Endothelial cell of umbilical vein (primary cell): ENCODE measurements at regions not wholly inside any gene's neighbourhood (a gene's known extent, or its start where the extent isn't known, plus 50 kb on each side); places are given as distances from the start of the nearest gene placed in this dataset.

Source experiments
- BruUV-seq: library from RNA; stranded (reverse); fragments of 400-500 nt; replicated peaks from 2 replicates; lab custom pipeline; 2021; lab: Mats Ljungman, UMichigan
- CTCF ChIA-PET: fragments of 300-600, 350-600 bp; sonication (Branson Sonifier 250); formaldehyde crosslinking; loops from one replicate; lab custom pipeline; 2021; ENCODE audit warnings: antibody characterized with exemption, inconsistent platforms; lab: Charles Lee
- POLR2A ChIA-PET: fragments of 300-600, 350-600 bp; sonication (Branson Sonifier 250); formaldehyde crosslinking; loops from one replicate; lab custom pipeline; 2021; ENCODE audit warnings: antibody characterized with exemption, inconsistent platforms; lab: Charles Lee
- DNase-seq: peaks from one replicate; pipeline ENCODE4 v3.0.0-alpha.2; 2011; ENCODE audit warnings: low read depth, low spot score
- FAIRE-seq: peaks from 2 replicates; lab custom pipeline; 2011; peaks lifted over from hg19 to GRCh38; lab: Jason Lieb, UNC
- H2AFZ ChIP-seq: 2 replicates; pipeline ENCODE4 v1.6.0; 2012; ENCODE audit warnings: low read depth, low read length, control low read depth, inconsistent platforms
- H3K27ac ChIP-seq: 2 replicates; pipeline ENCODE4 v1.5.1; 2011; ENCODE audit warnings: low read depth, mild to moderate bottlenecking, control low read depth, low read length, moderate library complexity; ENCODE audit not compliant: insufficient read depth
- H3K27me3 ChIP-seq, 2 experiments: 2 replicates each; pipeline versions ENCODE4 v1.6.0 to v1.6.1; 2011; ENCODE audit warnings: low read length in 2 of 2, mixed read lengths in 1 of 2; ENCODE audit not compliant: control insufficient read depth in 2 of 2, insufficient read depth in 2 of 2
- H3K36me3 ChIP-seq, 2 experiments: 2 replicates in 1 of 2; 3 replicates in 1 of 2; pipeline ENCODE4 v1.5.1; 2011; ENCODE audit warnings: low read length in 2 of 2, mild to moderate bottlenecking in 1 of 2, moderate library complexity in 1 of 2; ENCODE audit not compliant: control insufficient read depth in 2 of 2, insufficient read depth in 2 of 2; ENCODE audit errors: extremely low read depth in 1 of 2
- H3K4me1 ChIP-seq: 3 replicates; pipeline ENCODE4 v1.5.1; 2011; ENCODE audit warnings: mild to moderate bottlenecking, low read length; ENCODE audit not compliant: control insufficient read depth, insufficient read depth; ENCODE audit errors: extremely low read depth
- H3K4me2 ChIP-seq: 2 replicates; pipeline ENCODE4 v1.6.1; 2011; ENCODE audit warnings: low read length, control low read depth, mixed read lengths; ENCODE audit not compliant: insufficient read depth
- H3K4me3 ChIP-seq, 3 experiments: fragments of 200-600 bp in 1 of 3; sonication (generic), shearing (Covaris generic) in 1 of 3; replicated peaks in 1 of 3; 2 replicates each; pipeline ENCODE4 v1.5.1; 2011 to 2016; ENCODE audit warnings: control low read depth in 3 of 3, low read length in 3 of 3, mild to moderate bottlenecking in 2 of 3, inconsistent platforms in 1 of 3, low read depth in 1 of 3, moderate library complexity in 1 of 3; ENCODE audit not compliant: insufficient read depth in 1 of 3
- H3K79me2 ChIP-seq: 2 replicates; pipeline ENCODE4 v1.6.0; 2012; ENCODE audit warnings: low read length, inconsistent platforms; ENCODE audit not compliant: control insufficient read depth, insufficient read depth
- H3K9ac ChIP-seq: replicated peaks from 2 replicates; pipeline ENCODE3; 2011; ENCODE audit warnings: low read length, control low read depth; ENCODE audit not compliant: insufficient read depth; ENCODE audit errors: extremely low read depth
- H3K9me1 ChIP-seq: replicated peaks from 3 replicates; pipeline ENCODE4 v1.6.0; 2011; ENCODE audit warnings: mild to moderate bottlenecking, low read length; ENCODE audit not compliant: control insufficient read depth, insufficient read depth; ENCODE audit errors: extremely low read depth
- H3K9me3 ChIP-seq: replicated peaks from 2 replicates; pipeline ENCODE4 v1.5.1; 2012; ENCODE audit warnings: low read length, inconsistent platforms; ENCODE audit not compliant: control insufficient read depth, insufficient read depth
- H4K20me1 ChIP-seq: replicated peaks from 2 replicates; pipeline ENCODE3; 2011; ENCODE audit warnings: mild to moderate bottlenecking, low read length; ENCODE audit not compliant: control insufficient read depth, insufficient read depth; ENCODE audit errors: extremely low read depth
- EZH2 ChIP-seq: IDR thresholded peaks from 2 replicates; pipeline ENCODE4 v1.6.1; 2012; ENCODE audit warnings: borderline replicate concordance, low read depth, mild to moderate bottlenecking, moderate library complexity, low read length, inconsistent platforms; ENCODE audit not compliant: severe bottlenecking
- GATA2 ChIP-seq: IDR thresholded peaks from 2 replicates; pipeline ENCODE4 v1.7.0; 2011; ENCODE audit warnings: low read depth, mild to moderate bottlenecking, moderate library complexity, mixed read lengths, low read length; ENCODE audit not compliant: insufficient read length, insufficient read depth
- JUN ChIP-seq: IDR thresholded peaks from 2 replicates; pipeline ENCODE4 v1.6.1; 2011; ENCODE audit warnings: borderline replicate concordance, low read depth; ENCODE audit not compliant: insufficient read length, insufficient read depth
- MAX ChIP-seq: IDR thresholded peaks from 2 replicates; pipeline ENCODE4 v1.6.1; 2011; ENCODE audit not compliant: insufficient read depth, insufficient read length
- POLR2A ChIP-seq: IDR thresholded peaks from 2 replicates; pipeline ENCODE4 v1.6.1; 2012; ENCODE audit warnings: low read depth, mild to moderate bottlenecking, control low read depth, low read length
- POLR2AphosphoS5 ChIP-seq: IDR thresholded peaks from 2 replicates; pipeline ENCODE4 v1.6.1; 2012; ENCODE audit warnings: low read depth, mild to moderate bottlenecking, control low read depth, low read length, moderate library complexity; ENCODE audit not compliant: insufficient read depth
- dilution Hi-C: fragments of 300-500 bp; cut with MboI; formaldehyde crosslinking; loops from one replicate; pipeline ENCODE4 v1.15.0; 2019; ENCODE audit warnings: low sequenced_read_pairs; ENCODE audit not compliant: extremely low pct_ligation_motif_present
- intact Hi-C: fragments of 100-400 bp; cut with micrococcal nuclease; formaldehyde crosslinking; loops from one replicate; pipeline ENCODE4 v1.10.0; 2022
- TF ChIP-seq, protein P1 (sequence below), 2 donors: IDR thresholded peaks; 1 replicate in 1 of 2; 2 replicates in 1 of 2; pipeline ENCODE4 v1.5.1; 2011; ENCODE audit warnings: low read length in 2 of 2, mild to moderate bottlenecking in 2 of 2, moderate library complexity in 2 of 2, control low read depth in 1 of 2, inconsistent platforms in 1 of 2, low read depth in 1 of 2; ENCODE audit not compliant: insufficient read depth in 1 of 2; ENCODE audit errors: extremely low read depth in 1 of 2

DNA sequence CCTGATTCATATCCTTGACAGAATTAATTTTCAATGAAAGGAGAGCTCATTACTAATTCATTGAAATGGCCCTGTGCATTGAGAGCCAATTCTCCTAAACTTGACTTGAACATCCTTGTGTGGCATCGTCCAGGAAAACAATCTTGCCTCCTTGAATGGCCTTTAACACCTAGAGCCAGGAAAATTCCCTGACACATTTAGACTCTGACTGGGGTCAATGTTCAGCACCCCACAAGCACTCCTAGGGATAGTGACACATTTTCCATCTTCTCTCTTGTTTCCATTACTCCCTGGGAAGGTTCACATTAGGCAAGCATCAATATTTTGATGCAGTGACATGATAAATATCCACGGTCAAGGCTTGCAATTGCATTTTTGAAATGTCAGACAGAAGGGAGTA, 218.9 kb downstream of the LACC1 start:
- DNase-seq (no peak), FAIRE-seq (no peak)
- Histone ChIP-seq H3K4me3 (no peak overlapping the region), H2AFZ (no peak overlapping the region), H3K4me2 (no peak overlapping the region), H3K27ac (no peak overlapping the region), H3K9me3 (no peaks in the 10 kb centered on the region), H3K9ac (no peak overlapping the region), H3K9me1 (no peaks in the 10 kb centered on the region), H3K4me1 (no peaks in the 10 kb centered on the region), H3K27me3 (peaks cover 6% of the 10 kb centered on the region in 2 experiments), H3K79me2 (no peaks in the 10 kb centered on the region), H3K36me3 (no peaks in the 10 kb centered on the region), H4K20me1 (no peaks in the 10 kb centered on the region)
- TF ChIP-seq, protein P1, sequence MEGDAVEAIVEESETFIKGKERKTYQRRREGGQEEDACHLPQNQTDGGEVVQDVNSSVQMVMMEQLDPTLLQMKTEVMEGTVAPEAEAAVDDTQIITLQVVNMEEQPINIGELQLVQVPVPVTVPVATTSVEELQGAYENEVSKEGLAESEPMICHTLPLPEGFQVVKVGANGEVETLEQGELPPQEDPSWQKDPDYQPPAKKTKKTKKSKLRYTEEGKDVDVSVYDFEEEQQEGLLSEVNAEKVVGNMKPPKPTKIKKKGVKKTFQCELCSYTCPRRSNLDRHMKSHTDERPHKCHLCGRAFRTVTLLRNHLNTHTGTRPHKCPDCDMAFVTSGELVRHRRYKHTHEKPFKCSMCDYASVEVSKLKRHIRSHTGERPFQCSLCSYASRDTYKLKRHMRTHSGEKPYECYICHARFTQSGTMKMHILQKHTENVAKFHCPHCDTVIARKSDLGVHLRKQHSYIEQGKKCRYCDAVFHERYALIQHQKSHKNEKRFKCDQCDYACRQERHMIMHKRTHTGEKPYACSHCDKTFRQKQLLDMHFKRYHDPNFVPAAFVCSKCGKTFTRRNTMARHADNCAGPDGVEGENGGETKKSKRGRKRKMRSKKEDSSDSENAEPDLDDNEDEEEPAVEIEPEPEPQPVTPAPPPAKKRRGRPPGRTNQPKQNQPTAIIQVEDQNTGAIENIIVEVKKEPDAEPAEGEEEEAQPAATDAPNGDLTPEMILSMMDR (IDR thresholded peaks at IDR 0.05; ENCODE audit: extremely low read depth in 1 of 2, insufficient read depth in 1 of 2, low read depth in 1 of 2, low read length in 2 of 2): no peak
- TF ChIP-seq GATA2 (no peak), POLR2A (no peak), JUN (no peak), POLR2AphosphoS5 (no peak), MAX (no peak), EZH2 (no peak)
- POLR2A ChIA-PET: no interaction called here
- no TSS peak for BruUV-seq
- CTCF ChIA-PET: no interaction called here
- dilution Hi-C loops (no loop called here), intact Hi-C loops (no loop called here)
